ENCODE measurements at regions not wholly inside any gene's neighbourhood (a gene's known extent, or its start where the extent isn't known, plus 50 kb on each side); places are given as distances from the start of the nearest gene placed in this dataset.

- no peak overlapping the region for H3K4me2 ChIP-seq (ENCODE audit: extremely low read depth, insufficient read depth, low read length)
- H3K36me3 ChIP-seq (ENCODE audit: control insufficient read depth, insufficient read depth, low read length), result no peaks in the 10 kb centered on the region
- no peaks in the 10 kb centered on the region for H3K79me2 ChIP-seq (ENCODE audit: control insufficient read depth, insufficient read depth, low read length)
- H3K4me3 ChIP-seq (replicated peaks in 1 of 4; ENCODE audit: control extremely low read depth in 1 of 4, insufficient read depth in 1 of 4, low read depth in 3 of 4, low read length in 4 of 4), result no peak overlapping the region
- no peak for DNase-seq (ENCODE audit: low read depth in 2 of 2)
- H3K27me3 ChIP-seq (ENCODE audit: control insufficient read depth, insufficient read depth, low read length), result no peaks in the 10 kb centered on the region
- H3K9me3 ChIP-seq (ENCODE audit: control insufficient read depth, insufficient read depth, low read depth, low read length), result no peaks in the 10 kb centered on the region
- H3K9ac ChIP-seq (ENCODE audit: insufficient read depth, low read length), result no peak overlapping the region
- no peaks in the 10 kb centered on the region for H3K4me1 ChIP-seq (ENCODE audit: control insufficient read depth, extremely low read depth, insufficient read depth, low read length)
- no peak overlapping the region for H3K27ac ChIP-seq (ENCODE audit: insufficient read depth, low read length)
- TF ChIP-seq CTCF (conservative IDR thresholded peaks at IDR 0.05 in 1 of 2, IDR thresholded peaks at IDR 0.05 in 1 of 2; ENCODE audit: low read depth in 1 of 2, low read length in 2 of 2) (no peak), EZH2 (IDR thresholded peaks at IDR 0.05; ENCODE audit: low read length, missing control alignments) (no peak)
- H2AFZ ChIP-seq (ENCODE audit: low read length), result no peak overlapping the region
- no peaks in the 10 kb centered on the region for H4K20me1 ChIP-seq (ENCODE audit: control insufficient read depth, extremely low read depth, insufficient read depth, low read length)
Measured at GRCh38 chr12:20174528-20175175, 193.7 kb upstream of the PDE3A start.

- no peak overlapping the region for H3K4me2 ChIP-seq (ENCODE audit: extremely low read depth, insufficient read depth, low read length)
- no peak overlapping the region for H2AFZ ChIP-seq (ENCODE audit: low read length)
- H3K4me1 ChIP-seq (ENCODE audit: control insufficient read depth, extremely low read depth, insufficient read depth, low read length), result no peaks in the 10 kb centered on the region
- no peaks in the 10 kb centered on the region for H3K27me3 ChIP-seq (ENCODE audit: control insufficient read depth, insufficient read depth, low read length)
- H3K27ac ChIP-seq (ENCODE audit: insufficient read depth, low read length), result no peak overlapping the region
- DNase-seq (ENCODE audit: low read depth in 2 of 2), result no peak
- H3K9me3 ChIP-seq (ENCODE audit: control insufficient read depth, insufficient read depth, low read depth, low read length), result no peaks in the 10 kb centered on the region
- H3K79me2 ChIP-seq (ENCODE audit: control insufficient read depth, insufficient read depth, low read length), result no peaks in the 10 kb centered on the region
- H4K20me1 ChIP-seq (ENCODE audit: control insufficient read depth, extremely low read depth, insufficient read depth, low read length), result no peaks in the 10 kb centered on the region
- no peaks in the 10 kb centered on the region for H3K36me3 ChIP-seq (ENCODE audit: control insufficient read depth, insufficient read depth, low read length)
- no peak for TF ChIP-seq CTCF (conservative IDR thresholded peaks at IDR 0.05 in 1 of 2, IDR thresholded peaks at IDR 0.05 in 1 of 2; ENCODE audit: low read depth in 1 of 2, low read length in 2 of 2)
- H3K9ac ChIP-seq (ENCODE audit: insufficient read depth, low read length), result no peak overlapping the region
- H3K4me3 ChIP-seq (replicated peaks in 1 of 4; ENCODE audit: control extremely low read depth in 1 of 4, insufficient read depth in 1 of 4, low read depth in 3 of 4, low read length in 4 of 4), result no peak overlapping the region
Measured at GRCh38 chr12:20175704-20176388, 192.5 kb upstream of the PDE3A start.

- Histone ChIP-seq H3K36me3 (ENCODE audit: control insufficient read depth, insufficient read depth, low read length) (no peaks in the 10 kb centered on the region), H3K79me2 (ENCODE audit: control insufficient read depth, insufficient read depth, low read length) (no peaks in the 10 kb centered on the region), H3K4me3 (replicated peaks in 1 of 4; ENCODE audit: control extremely low read depth in 1 of 4, insufficient read depth in 1 of 4, low read depth in 3 of 4, low read length in 4 of 4) (no peak overlapping the region), H2AFZ (ENCODE audit: low read length) (no peak overlapping the region), H3K27me3 (ENCODE audit: control insufficient read depth, insufficient read depth, low read length) (no peaks in the 10 kb centered on the region), H4K20me1 (ENCODE audit: control insufficient read depth, extremely low read depth, insufficient read depth, low read length) (no peaks in the 10 kb centered on the region), H3K9ac (ENCODE audit: insufficient read depth, low read length) (no peak overlapping the region), H3K27ac (ENCODE audit: insufficient read depth, low read length) (no peak overlapping the region), H3K4me2 (ENCODE audit: extremely low read depth, insufficient read depth, low read length) (no peak overlapping the region), H3K9me3 (ENCODE audit: control insufficient read depth, insufficient read depth, low read depth, low read length) (no peaks in the 10 kb centered on the region), H3K4me1 (ENCODE audit: control insufficient read depth, extremely low read depth, insufficient read depth, low read length) (no peaks in the 10 kb centered on the region)
- TF ChIP-seq CTCF (conservative IDR thresholded peaks at IDR 0.05 in 1 of 2, IDR thresholded peaks at IDR 0.05 in 1 of 2; ENCODE audit: low read depth in 1 of 2, low read length in 2 of 2) (no peak), EZH2 (IDR thresholded peaks at IDR 0.05; ENCODE audit: low read length, missing control alignments) (no peak)
- DNase-seq (ENCODE audit: low read depth in 2 of 2), result no peak
Measured at GRCh38 chr12:20181416-20182180, 186.7 kb upstream of the PDE3A start.

Measured in fibroblast of lung (primary cell).